ENCODE measurements at regions not wholly inside any gene's neighbourhood (a gene's known extent, or its start where the extent isn't known, plus 50 kb on each side); places are given as distances from the start of the nearest gene placed in this dataset.

DNA sequence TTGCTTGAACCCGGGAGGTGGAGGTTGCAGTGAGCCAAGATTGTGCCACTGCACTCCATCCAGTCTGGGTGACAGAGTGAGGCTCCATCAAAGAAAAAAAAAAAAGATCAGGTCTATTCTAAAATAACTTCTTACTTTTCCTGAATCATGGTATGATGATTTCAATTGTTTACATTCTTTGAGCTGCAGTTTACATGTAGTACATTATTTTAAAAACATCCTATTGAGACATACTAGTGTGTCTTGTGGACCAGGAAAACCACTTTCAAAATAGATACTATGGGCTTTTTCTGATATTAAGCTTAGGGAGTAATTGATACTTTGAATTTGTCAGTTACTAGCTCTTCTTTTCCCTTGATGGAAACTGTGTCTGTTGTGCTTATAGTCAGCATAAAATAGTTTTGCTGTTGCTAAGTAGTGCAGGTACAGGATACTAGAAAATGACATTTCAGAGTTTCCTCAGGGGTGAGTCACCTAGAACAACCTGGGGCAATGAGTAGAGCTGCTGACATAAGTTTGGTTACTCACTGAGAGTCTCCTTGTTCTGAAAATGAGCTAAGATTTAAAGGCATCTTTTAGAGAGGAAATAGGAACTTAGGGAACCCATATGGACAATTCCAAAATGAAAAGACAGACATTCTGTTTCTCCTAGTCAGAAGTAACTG, 53.2 kb upstream of the C4orf54 start:
- no peaks in the 10 kb centered on the region for H3K4me1 ChIP-seq (ENCODE audit: control insufficient read depth in 4 of 4, insufficient read depth in 4 of 4, low read length in 3 of 4)
- H3K4me3 ChIP-seq (ENCODE audit: low read depth in 1 of 3, low read length in 3 of 3) = no peak overlapping the region
- no peak overlapping the region for H3K9ac ChIP-seq (ENCODE audit: low read depth in 1 of 2, low read length in 2 of 2)
- no peak for DNase-seq (ENCODE audit: low spot score)
- 91% methylated on average over 1 of the region's 1 CpG for WGBS
- no peak overlapping the region for H3K27ac ChIP-seq (ENCODE audit: low read depth in 1 of 2, low read length in 2 of 2)
- no peaks in the 10 kb centered on the region for H3K27me3 ChIP-seq (ENCODE audit: control insufficient read depth in 4 of 4, insufficient read depth in 4 of 4, low read length in 3 of 4)
- TF ChIP-seq SP1 (IDR thresholded peaks at IDR 0.05) (no peak), HNF4A (conservative IDR thresholded peaks at IDR 0.05) (no peak), NR2F2 (IDR thresholded peaks at IDR 0.05) (no peak), JUND (IDR thresholded peaks at IDR 0.05) (no peak)
- no peaks in the 10 kb centered on the region for H3K36me3 ChIP-seq (ENCODE audit: control insufficient read depth in 4 of 4, insufficient read depth in 3 of 4, low read depth in 1 of 4, low read length in 3 of 4)
- H3K9me3 ChIP-seq (ENCODE audit: control insufficient read depth in 4 of 4, low read length in 3 of 4) = no peaks in the 10 kb centered on the region

DNA sequence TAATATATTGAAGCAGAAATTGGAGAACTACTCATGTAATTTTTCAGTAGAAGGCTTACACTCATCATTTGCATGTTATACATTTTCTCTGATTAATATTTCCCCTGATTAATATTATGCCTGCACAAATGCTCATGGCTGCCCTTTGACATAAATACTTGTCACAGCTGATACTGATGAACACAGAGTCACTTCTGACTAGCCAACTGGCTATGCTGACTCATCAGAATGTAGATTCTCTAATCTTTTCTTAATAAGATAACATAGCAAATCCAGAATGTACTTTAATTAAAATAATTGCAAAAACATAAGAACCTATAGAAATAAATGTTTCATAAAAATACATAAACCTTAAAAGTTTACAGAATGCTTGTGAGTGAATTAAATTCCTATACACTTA, 52.4 kb upstream of the C4orf54 start:
- no peak for DNase-seq (ENCODE audit: low spot score)
- H3K4me3 ChIP-seq (ENCODE audit: low read depth in 1 of 3, low read length in 3 of 3) = no peak overlapping the region
- H3K27ac ChIP-seq (ENCODE audit: low read depth in 1 of 2, low read length in 2 of 2) = no peak overlapping the region

More for the DNA sequence above, 52.4 kb upstream of the C4orf54 start:
- H3K9ac ChIP-seq (ENCODE audit: low read depth in 1 of 2, low read length in 2 of 2) = no peak overlapping the region
- no peaks in the 10 kb centered on the region for H3K36me3 ChIP-seq (ENCODE audit: control insufficient read depth in 4 of 4, insufficient read depth in 3 of 4, low read depth in 1 of 4, low read length in 3 of 4)
- no peaks in the 10 kb centered on the region for H3K4me1 ChIP-seq (ENCODE audit: control insufficient read depth in 4 of 4, insufficient read depth in 4 of 4, low read length in 3 of 4)
- TF ChIP-seq FOXA1 (IDR thresholded peaks at IDR 0.05) (no peak), JUND (IDR thresholded peaks at IDR 0.05) (no peak), GABPA (IDR thresholded peaks at IDR 0.05 in 1 of 2, conservative IDR thresholded peaks at IDR 0.05 in 1 of 2) (no peak), ATF3 (IDR thresholded peaks at IDR 0.05) (no peak), EGR1 (IDR thresholded peaks at IDR 0.05; ENCODE audit: low read depth in 2 of 2) (no peak), NR2F2 (IDR thresholded peaks at IDR 0.05) (no peak), HNF4A (conservative IDR thresholded peaks at IDR 0.05) (no peak), FOXA2 (IDR thresholded peaks at IDR 0.05) (no peak), REST (IDR thresholded peaks at IDR 0.05) (no peak), RXRA (IDR thresholded peaks at IDR 0.05) (no peak), TAF1 (conservative IDR thresholded peaks at IDR 0.05) (no peak), SP1 (IDR thresholded peaks at IDR 0.05) (no peak), RAD21 (IDR thresholded peaks at IDR 0.05) (no peak), MAX (IDR thresholded peaks at IDR 0.05) (no peak), HNF4G (IDR thresholded peaks at IDR 0.05) (no peak)
- TF ChIP-seq, protein P1, sequence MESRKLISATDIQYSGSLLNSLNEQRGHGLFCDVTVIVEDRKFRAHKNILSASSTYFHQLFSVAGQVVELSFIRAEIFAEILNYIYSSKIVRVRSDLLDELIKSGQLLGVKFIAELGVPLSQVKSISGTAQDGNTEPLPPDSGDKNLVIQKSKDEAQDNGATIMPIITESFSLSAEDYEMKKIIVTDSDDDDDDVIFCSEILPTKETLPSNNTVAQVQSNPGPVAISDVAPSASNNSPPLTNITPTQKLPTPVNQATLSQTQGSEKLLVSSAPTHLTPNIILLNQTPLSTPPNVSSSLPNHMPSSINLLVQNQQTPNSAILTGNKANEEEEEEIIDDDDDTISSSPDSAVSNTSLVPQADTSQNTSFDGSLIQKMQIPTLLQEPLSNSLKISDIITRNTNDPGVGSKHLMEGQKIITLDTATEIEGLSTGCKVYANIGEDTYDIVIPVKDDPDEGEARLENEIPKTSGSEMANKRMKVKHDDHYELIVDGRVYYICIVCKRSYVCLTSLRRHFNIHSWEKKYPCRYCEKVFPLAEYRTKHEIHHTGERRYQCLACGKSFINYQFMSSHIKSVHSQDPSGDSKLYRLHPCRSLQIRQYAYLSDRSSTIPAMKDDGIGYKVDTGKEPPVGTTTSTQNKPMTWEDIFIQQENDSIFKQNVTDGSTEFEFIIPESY (IDR thresholded peaks at IDR 0.05) = no peak
- TF ChIP-seq, protein P2, sequence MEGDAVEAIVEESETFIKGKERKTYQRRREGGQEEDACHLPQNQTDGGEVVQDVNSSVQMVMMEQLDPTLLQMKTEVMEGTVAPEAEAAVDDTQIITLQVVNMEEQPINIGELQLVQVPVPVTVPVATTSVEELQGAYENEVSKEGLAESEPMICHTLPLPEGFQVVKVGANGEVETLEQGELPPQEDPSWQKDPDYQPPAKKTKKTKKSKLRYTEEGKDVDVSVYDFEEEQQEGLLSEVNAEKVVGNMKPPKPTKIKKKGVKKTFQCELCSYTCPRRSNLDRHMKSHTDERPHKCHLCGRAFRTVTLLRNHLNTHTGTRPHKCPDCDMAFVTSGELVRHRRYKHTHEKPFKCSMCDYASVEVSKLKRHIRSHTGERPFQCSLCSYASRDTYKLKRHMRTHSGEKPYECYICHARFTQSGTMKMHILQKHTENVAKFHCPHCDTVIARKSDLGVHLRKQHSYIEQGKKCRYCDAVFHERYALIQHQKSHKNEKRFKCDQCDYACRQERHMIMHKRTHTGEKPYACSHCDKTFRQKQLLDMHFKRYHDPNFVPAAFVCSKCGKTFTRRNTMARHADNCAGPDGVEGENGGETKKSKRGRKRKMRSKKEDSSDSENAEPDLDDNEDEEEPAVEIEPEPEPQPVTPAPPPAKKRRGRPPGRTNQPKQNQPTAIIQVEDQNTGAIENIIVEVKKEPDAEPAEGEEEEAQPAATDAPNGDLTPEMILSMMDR (IDR thresholded peaks at IDR 0.05; ENCODE audit: low read depth, low read length, missing input control) = no peak
- no peaks in the 10 kb centered on the region for H3K27me3 ChIP-seq (ENCODE audit: control insufficient read depth in 4 of 4, insufficient read depth in 4 of 4, low read length in 3 of 4)
- H3K9me3 ChIP-seq (ENCODE audit: control insufficient read depth in 4 of 4, low read length in 3 of 4) = no peaks in the 10 kb centered on the region
